ENCODE measurements at regions not wholly inside any gene's neighbourhood (a gene's known extent, or its start where the extent isn't known, plus 50 kb on each side); places are given as distances from the start of the nearest gene placed in this dataset.
A peak's percentile ranks its signal among the peaks of the same experiment; 100 is the strongest.
"Not testable (repeated sequence)": the region's sequence is repeated elsewhere in the genome, so short reads cannot be mapped to it uniquely, and the experiment has no call there.

GRCh38 chr11:71712350-71712749 is 120.7 kb upstream of the DEFB108B start:
- in situ Hi-C loops (cut with HindIII; ENCODE audit: low sequenced_read_pairs); DNase-seq (ENCODE audit: low spot score): not testable (repeated sequence)

DNA sequence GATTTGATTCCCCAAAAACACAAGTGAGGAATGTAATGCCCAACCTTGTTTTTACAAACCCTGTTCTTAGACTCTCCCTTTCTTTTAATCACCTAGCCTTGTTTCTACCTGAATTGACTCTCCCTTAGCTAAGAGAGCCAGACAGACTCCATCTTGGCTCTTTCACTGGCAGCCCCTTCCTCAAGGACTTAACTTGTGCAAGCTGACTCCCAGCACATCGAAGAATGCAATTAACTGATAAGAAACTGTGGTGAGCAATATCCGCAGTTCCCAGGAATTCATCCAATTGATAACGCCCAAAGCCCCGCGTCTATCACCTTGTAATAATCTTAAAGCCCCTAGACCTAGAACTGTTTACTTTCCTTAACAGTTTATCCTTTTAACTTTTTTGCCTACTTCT is 120.2 kb upstream of the DEFB108B start:
- DNase-seq (ENCODE audit: low spot score); in situ Hi-C loops (cut with HindIII; ENCODE audit: low sequenced_read_pairs): not testable (repeated sequence)

DNA sequence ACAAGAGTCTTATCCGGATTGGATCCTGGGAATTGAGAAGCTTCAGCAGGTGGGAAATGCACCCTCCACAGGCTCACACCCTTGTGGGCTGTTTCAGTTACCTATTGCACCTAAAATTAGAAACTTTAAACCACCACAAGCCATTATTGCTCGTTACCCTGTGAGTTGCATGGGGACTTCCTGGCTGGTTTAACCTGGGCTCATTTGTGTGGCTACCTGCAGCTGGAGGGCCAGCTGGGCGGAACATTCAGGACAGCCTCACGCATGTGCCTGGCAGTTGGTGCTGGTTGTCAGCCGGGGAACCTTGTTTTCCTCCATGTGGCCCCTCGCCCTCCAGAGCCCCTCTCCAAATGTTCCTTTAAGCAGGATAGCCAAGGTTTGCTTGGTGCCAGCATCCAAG is 118.5 kb upstream of the DEFB108B start:
- in situ Hi-C loops (cut with HindIII; ENCODE audit: low sequenced_read_pairs); DNase-seq (ENCODE audit: low spot score): not testable (repeated sequence)

GRCh38 chr11:71721840-71722239 is 111.2 kb upstream of the DEFB108B start:
- DNase-seq (ENCODE audit: low spot score); in situ Hi-C loops (cut with HindIII; ENCODE audit: low sequenced_read_pairs): not testable (repeated sequence)

GRCh38 chr11:71723991-71724390 is 109.0 kb upstream of the DEFB108B start:
- in situ Hi-C loops (cut with HindIII; ENCODE audit: low sequenced_read_pairs); DNase-seq (ENCODE audit: low spot score): not testable (repeated sequence)

DNA sequence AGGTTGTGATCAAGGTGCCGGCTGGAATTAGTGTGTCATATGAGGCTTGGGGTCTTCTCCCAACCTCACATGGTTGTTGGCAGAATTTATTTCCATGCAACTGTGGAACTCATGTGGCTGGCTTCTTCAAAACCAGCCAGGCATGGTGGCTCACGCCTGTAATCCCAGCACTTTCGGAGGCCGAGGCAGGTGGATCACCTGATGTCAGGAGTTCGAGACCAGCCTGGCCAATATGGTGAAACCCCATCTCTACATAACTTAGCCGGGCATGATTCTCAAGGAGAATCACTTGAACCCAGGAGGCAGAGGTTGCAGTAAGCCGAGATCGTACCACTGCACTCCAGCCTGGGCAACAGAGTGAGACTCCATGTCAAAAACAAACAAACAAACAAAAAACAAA is 102.3 kb upstream of the DEFB108B start:
- DNase-seq (ENCODE audit: low spot score); in situ Hi-C loops (cut with HindIII; ENCODE audit: low sequenced_read_pairs): not testable (repeated sequence)

DNA sequence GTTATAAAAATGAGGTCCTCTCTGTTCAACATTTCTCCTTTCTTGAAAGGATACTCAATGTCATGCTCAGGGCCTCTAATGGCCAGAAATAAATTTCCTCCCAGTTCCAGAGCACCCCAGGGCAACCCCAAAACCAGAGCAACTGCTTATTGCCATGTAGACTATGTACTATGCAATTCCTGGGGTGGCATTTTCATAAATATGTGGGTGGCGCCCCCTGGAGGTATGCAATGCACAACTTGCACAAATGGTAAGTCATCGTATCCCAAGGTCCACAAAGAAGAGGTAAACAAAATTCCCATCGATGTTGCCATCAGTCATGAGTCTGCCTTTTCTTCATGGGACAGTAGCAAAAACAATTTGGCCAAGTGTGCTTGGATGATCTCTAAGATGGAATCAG is 98.6 kb upstream of the DEFB108B start:
- DNase-seq (ENCODE audit: low spot score); in situ Hi-C loops (cut with HindIII; ENCODE audit: low sequenced_read_pairs): not testable (repeated sequence)

DNA sequence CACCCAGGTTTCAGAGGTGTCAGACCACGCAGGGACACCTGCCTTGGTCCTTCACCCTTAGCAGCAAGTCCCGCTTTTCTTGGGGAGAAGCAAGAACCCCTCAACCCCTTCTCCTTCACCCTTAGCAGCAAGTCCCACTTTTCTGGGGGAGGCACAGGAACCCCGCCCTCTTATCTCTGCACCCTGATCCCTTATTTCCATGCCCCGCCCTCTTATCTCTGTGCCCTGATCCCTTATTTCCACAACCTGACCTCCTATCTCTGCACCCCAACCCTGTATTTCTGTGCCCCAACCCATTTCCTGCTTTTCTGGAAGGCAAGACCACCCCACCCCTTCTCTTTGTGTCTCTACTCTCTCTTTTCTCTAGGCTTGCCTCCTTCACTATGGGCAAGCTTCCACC is 94.7 kb upstream of the DEFB108B start:
- DNase-seq (ENCODE audit: low spot score); in situ Hi-C loops (cut with HindIII; ENCODE audit: low sequenced_read_pairs): not testable (repeated sequence)

DNA sequence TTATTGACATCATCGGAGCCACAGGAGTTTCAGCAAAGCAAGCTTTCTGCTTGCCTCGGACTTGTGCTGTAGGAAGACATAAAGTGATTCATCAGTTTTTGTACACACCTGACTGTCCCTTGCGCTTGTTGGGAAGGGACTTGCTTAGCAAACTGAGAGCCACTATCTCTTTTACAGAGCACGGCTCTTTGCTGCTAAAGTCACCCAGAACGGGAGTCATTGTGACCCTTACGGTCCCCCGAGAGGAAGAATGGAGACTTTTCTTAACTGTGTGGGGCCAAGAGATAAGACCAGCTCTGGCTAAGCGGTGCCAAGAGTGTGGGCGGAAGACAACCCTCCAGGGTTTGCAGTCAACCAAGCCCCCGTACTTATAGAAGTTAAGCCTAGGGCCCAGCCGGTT is 89.6 kb upstream of the DEFB108B start:
- DNase-seq (ENCODE audit: low spot score); in situ Hi-C loops (cut with HindIII; ENCODE audit: low sequenced_read_pairs): not testable (repeated sequence)

GRCh38 chr11:71745656-71746055 is 87.3 kb upstream of the DEFB108B start:
- in situ Hi-C loops (cut with HindIII; ENCODE audit: low sequenced_read_pairs); DNase-seq (ENCODE audit: low spot score): not testable (repeated sequence)

- DNase-seq (ENCODE audit: low spot score); in situ Hi-C loops (cut with HindIII; ENCODE audit: low sequenced_read_pairs): not testable (repeated sequence)
These were observed 86.7 kb upstream of the DEFB108B start for GRCh38 chr11:71746263-71746662.

- in situ Hi-C loops (cut with HindIII; ENCODE audit: low sequenced_read_pairs); DNase-seq (ENCODE audit: low spot score): not testable (repeated sequence)
These were observed 83.9 kb upstream of the DEFB108B start for GRCh38 chr11:71748965-71749620.

DNA sequence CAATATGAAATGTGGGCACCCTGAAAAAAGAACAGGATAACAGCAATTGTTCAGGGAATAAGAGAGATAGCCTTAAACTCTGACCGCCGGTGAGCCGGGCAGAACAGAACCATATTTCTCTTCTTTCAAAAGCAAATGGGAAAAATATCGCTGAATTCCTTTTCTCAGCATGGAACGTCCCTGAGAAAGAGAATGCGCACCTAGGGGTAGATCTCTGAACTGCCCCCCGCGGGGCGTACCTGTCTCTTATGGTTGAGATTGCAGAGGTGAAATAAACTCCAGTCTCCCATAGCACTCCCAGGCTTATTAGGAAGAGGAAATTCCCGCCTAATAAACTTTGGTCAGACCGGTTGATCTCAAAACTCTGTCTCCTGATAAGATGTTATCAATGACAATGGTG is 82.1 kb upstream of the DEFB108B start:
- in situ Hi-C loops (cut with HindIII; ENCODE audit: low sequenced_read_pairs); DNase-seq (ENCODE audit: low spot score): not testable (repeated sequence)

GRCh38 chr11:71764695-71765491 is 68.1 kb upstream of the DEFB108B start:
- in situ Hi-C loops (cut with HindIII; ENCODE audit: low sequenced_read_pairs) = not testable (repeated sequence)
- peak; percentile 25 for DNase-seq (ENCODE audit: low spot score)

DNA sequence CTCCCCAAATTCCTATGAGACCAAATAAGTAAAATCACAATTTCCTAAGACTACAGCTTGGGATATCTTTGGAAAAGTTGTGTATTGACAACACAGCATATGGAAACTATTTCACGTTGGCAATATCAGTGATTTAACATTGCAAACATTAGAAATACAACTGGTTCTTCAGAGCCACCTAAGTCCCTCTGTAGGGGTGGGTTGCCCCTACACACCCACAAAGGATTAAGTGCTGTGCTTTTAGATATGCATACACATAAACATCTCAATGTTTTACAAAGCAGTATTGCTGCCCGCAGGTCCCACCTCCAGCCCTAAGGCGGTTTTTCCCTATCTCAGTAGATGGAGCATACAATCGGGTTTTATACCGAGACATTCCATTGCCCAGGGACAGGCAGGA is 66.0 kb upstream of the DEFB108B start:
- in situ Hi-C loops (cut with HindIII; ENCODE audit: low sequenced_read_pairs) = not testable (repeated sequence)

GRCh38 chr11:71772193-71772592 is 60.8 kb upstream of the DEFB108B start:
- in situ Hi-C loops (cut with HindIII; ENCODE audit: low sequenced_read_pairs); DNase-seq (ENCODE audit: low spot score): not testable (repeated sequence)

More for the DNA sequence above, 66.0 kb upstream of the DEFB108B start:
- not testable (repeated sequence) for DNase-seq (ENCODE audit: low spot score)

DNA sequence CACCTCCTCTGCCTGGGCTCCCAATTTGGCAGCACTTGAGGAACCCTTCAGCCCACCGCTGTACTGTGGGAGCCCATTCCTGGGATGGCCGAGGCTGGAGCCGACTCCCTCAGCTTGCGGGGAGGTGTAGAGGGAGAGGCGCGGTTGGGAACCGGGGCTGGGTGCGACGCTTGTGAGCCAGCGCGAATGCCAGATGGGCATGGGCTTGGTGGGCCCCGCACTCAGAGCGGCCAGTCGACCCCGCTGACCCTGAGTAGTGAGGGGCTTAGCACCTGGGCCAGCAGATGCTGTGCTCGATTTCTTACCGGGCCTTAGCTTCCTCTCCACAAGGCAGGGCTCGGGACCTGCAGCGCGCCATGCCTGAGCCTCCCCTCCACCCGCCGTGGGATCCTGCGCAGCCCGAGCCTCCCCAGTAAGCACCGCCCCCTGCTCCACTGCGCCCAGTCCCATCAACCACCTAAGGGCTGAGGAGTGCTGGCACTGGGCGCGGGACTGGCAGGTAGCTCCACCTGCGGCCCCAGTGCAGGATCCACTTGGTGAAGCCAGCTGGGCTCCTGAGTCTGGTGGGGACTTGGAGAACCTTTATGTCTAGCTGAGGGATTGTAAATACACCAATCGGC is 58.3 kb upstream of the DEFB108B start:
- DNase-seq (ENCODE audit: low spot score) = no peak
- in situ Hi-C loops (cut with HindIII; ENCODE audit: low sequenced_read_pairs) = no loop called here

- DNase-seq (ENCODE audit: low spot score); in situ Hi-C loops (cut with HindIII; ENCODE audit: low sequenced_read_pairs): not testable (repeated sequence)
These were observed 52.9 kb upstream of the DEFB108B start for GRCh38 chr11:71780116-71780515.

DNA sequence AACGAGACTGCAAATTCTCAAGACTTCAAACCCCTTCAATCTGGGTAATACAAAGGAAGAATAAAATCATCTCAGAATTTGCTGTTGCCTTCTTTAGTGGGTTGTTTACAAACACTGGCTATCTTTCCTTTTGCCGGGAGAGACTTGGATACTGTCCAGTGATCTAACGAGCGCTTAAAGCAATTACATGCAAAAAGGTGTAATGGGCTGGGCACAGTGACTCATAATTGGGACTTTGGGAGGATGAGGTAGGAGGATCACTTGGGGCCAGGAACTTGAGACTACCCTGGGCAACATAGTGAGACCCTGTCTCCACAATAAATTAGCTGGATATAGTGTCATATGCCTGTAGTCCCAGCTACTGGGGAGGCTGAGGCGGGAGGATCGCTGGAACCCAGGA is 52.2 kb upstream of the DEFB108B start:
- in situ Hi-C loops (cut with HindIII; ENCODE audit: low sequenced_read_pairs); DNase-seq (ENCODE audit: low spot score): not testable (repeated sequence)

- DNase-seq (ENCODE audit: low spot score); in situ Hi-C loops (cut with HindIII; ENCODE audit: low sequenced_read_pairs): not testable (repeated sequence)
These were observed 51.5 kb upstream of the DEFB108B start for GRCh38 chr11:71781491-71781890.

Data from G401 (cell line).